Tongue (tissue), 1 donor: ENCODE measurements at regions not wholly inside any gene's neighbourhood (a gene's known extent, or its start where the extent isn't known, plus 50 kb on each side); places are given as distances from the start of the nearest gene placed in this dataset.

ENCODE experiments used
- DNase-seq: peaks from one replicate; pipeline ENCODE4 v3.0.0-alpha.2; 2015

DNA sequence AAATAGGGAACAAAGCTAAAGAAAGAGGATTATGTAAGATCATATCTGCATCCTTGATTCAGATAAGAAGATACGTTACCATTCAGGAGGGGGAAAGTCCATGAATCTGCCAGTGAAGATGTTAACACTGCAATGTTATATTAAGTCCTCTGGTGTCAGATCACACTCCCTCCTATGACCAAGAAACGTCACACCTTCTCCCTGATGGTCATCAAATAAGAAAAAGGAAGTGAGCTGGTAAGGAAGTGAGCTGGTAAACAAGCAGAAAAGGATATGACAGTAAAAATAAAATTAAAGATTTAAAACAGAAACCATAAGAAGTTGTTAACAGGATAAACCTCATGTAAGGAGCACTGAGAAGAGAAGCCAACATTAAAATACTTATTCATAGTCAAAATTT lies 340.2 kb downstream of the SEC23A start:
- no peak for DNase-seq

DNA sequence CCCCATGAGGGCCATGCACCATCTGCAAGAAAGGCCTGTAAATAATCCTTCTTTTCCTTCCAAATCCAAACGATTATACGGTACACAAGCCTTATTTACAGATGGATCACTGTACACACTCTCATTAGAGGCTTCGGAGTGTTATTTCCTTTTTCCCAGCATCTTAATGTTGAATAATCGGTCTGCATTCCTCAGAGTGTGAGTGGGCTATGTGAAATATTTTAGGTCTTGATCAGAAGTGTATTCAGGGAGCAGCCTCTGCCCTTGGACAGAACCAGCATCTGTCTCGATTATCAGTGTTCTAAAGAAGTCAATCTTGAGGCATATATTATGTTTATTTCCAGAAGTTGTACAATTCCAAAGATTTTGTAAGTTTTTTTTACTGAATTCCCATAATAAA lies 340.6 kb downstream of the SEC23A start:
- DNase-seq = no peak

DNA sequence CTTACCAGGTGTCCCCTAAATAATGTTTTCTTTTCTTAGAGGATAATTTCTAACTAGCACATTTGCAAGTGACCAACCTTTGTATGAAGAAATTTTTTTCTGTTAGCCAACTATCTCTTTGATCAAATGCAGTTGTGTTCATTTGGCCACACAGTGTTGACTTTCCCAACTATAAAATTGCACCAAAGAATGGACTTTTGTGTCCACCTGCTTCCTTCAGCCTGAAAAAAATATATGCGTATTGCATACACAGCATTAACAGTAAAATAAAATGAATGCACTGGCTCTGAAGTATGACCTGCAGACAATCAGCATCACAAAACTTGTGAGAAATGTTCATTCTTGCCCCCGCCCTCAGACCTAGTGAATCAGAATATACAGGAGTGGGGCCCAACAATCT lies 342.0 kb downstream of the SEC23A start:
- no peak for DNase-seq

DNA sequence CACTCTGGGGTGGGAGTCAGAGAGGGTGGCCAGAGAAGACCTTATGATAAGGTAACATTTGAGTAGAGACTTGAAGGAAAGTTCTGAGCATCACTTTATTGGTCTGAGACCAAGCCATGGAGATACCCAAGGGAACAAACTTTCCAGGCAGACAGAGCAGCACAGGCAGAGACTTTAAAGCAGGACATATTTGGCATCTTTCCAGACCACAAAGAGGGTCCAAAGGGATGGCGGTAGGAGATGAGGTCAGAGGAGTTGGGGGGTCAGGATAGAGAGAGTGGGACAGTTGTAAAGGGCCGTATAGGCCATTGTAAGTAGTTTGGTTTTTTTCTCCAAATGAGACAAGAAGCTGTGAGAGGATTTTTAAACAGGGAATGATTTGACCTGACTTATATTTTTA lies 344.4 kb downstream of the SEC23A start:
- no peak for DNase-seq

GRCh38 chr14:38755036-38755435 lies 348.0 kb downstream of the SEC23A start:
- no peak for DNase-seq

- no peak for DNase-seq
Measured at GRCh38 chr14:38752750-38753149, 350.3 kb downstream of the SEC23A start.

- no peak for DNase-seq
Measured at GRCh38 chr14:38752341-38752740, 350.7 kb downstream of the SEC23A start.

DNA sequence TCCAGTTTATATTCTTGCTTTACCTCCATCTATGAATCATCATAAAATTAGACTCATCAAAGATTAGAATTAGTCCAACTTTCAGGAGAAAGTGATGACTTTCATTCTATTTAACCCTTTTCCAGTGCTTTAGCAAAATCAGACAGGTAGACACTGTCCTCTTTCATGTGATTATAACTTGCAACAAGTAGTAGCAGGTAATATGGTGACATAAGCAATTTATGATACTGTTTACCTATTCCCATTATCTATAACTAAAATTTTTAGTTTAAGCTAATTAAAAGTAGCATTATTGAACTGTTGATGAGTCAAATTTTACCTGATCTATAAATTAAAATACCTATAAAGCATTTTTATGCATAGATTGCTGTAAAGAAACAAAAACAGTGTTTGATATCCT lies 351.6 kb downstream of the SEC23A start:
- no peak for DNase-seq

DNA sequence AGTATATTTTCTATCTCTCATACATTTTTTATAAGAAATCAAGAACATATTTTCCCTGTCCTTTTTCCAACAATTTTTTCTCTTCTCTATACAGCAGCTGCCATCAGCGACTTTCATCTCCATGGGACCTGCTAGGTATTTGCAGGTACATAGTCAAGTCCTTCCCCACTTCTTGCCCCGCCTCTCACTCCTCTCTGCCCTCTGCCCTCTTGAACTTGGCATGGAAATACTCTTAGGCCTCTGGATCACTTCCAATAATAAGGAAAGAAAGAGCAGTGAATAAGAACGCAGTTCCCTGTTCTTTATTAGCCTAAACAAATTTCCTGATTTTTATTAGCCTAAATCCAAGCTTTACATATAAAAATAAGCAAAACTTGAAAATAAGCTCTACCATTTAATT lies 353.1 kb downstream of the SEC23A start:
- no peak for DNase-seq

DNA sequence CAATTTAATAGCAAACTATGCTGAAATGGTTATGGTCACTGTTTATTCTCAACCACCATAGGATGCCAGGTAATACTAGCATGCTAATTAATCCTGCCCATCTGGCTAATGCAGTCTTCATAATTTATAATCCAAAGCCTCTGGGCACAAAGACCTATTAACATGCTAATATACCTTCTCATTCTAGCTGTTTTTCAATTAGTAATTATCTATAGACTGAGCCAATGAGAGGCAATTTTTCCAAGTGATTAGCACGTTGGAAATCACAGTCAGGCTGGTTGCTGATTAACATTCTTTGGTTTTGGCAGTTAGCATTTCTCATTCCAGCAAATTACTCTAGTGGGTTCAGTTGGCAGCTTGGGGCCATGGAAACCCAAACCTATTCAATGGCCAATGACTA lies 357.2 kb downstream of the SEC23A start:
- DNase-seq = no peak

DNA sequence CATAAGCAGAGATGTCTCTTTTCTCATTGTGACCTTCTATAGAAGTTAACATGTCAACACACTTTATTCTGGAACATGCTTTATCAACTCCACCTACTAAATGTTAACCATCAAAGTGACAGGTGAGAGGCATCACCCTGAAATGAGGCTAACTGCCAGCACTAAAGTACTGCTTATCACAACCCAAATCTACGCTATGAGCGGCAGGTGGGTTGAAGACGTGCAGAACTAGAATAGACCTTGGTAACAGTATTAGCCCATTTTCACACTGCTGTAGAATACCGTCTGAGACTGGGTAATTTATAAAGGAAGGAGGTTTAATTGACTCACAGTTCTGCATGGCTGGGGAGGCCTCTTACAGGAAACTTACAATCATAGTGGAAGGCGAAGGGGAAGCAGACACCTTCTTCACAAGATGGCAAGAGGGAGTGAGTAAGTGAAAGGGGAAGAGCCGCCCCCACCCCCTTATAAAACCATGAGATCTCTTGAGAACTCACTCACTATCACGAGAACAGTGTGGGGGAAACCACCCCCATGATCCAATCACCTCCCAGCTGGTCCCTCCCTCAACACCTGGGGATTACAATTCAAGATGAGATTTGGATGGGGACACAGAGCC lies 359.0 kb downstream of the SEC23A start:
- DNase-seq = no peak

- DNase-seq = peak; percentile 70
Measured at GRCh38 chr14:38737686-38738407, 365.2 kb downstream of the SEC23A start.

DNA sequence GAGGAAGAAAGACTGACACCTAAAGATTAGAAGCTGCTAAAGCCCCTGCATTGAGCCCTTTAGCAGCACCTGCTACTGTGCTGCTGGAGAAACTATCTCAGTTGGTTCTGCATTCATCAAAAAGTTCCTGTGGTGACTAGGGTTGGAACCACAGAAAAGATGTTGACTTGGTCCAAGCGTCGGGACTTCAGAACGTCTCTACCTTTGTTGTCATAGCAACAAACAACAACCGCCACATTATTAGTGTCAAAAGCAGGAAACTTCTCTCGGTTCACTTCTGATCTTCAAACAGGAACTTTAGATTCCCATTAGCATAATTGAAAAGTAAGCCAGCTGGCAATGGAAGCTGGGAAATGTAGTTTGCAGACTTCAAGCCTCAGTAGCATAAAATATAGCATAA lies 368.0 kb downstream of the SEC23A start:
- DNase-seq = no peak

GRCh38 chr14:38731962-38732361 lies 371.1 kb downstream of the SEC23A start:
- DNase-seq = no peak

DNA sequence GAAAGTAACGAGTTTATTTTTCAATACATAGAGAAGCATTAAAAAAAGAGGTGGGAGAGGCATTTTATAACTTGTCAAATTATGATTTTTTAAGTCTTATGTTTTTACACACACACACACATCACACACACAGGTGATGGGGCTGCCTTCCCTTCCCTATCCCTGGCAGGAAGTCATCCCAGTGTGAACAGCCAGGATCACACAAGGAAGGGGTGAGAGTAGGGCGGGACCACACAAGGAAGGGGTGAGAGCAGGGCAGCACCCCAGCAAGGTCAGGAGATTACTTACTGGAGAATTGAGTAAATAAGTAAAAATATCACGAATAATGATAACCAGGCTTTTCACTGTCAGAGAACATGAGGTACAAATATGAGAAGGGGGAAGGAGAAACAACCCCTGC lies 372.6 kb downstream of the SEC23A start:
- no peak for DNase-seq

DNA sequence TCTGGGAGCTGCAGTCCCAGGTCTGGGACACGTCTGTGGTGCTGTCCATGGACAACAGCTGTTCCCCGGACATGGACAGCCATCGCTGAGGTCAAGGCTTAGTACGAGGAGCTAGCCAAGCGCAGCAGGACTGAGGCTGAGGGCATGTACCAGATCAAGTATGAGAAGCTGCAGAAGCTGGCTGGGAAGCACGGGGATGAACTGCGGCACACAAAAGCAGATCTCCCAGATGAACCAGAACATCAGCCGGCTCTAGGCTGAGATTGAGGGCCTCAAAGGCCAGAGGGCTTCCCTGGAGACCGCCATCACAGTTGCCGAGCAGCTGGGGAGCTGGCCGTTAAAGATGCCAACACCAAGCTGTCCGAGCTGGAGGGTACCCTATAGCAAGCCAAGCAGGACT lies 375.3 kb downstream of the SEC23A start:
- no peak for DNase-seq

- DNase-seq = no peak
Measured at GRCh38 chr14:38724621-38725020, 378.4 kb downstream of the SEC23A start.

- no peak for DNase-seq
Measured at GRCh38 chr14:38723959-38724358, 379.1 kb downstream of the SEC23A start.

DNA sequence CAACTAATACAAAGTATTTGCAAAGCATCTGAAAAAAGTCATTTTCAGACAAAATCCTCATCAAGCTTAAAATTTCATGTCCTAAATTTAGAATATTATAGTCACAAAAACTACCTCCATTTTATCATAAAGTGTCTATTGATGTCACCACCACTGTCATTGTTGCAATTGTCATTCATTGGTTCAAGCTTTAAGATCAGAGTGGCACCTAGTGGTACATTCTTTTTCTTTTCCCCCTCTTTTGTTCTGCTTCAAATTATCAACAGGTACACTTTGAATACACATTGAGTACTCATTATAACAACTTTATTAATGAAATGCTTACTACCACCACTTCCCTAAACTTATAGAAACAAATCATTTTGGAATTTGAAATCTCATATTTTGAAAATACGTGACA lies 379.8 kb downstream of the SEC23A start:
- no peak for DNase-seq

GRCh38 chr14:38721822-38722431 lies 381.1 kb downstream of the SEC23A start:
- peak; percentile 72 for DNase-seq

DNA sequence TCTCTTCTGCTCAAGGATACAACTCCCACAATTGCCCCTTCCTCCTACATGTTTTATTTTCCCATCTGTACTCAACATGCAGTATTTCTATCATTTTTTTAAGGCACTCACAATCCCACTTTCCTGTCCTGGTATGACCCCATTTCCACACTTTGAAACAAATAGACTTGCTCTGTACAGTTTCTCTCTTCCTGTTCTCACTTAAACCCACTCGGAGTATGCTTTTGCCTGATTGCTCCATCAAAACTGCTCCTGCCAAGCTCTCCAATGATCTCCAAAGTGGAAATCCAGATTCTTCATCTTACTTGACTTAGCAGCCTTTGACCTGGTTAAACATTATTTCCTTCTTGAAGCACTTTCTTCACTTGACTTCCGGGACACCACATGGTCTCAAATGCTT lies 384.5 kb downstream of the SEC23A start:
- no peak for DNase-seq

GRCh38 chr14:38716926-38717325 lies 386.1 kb downstream of the SEC23A start:
- DNase-seq = peak; percentile 90

DNA sequence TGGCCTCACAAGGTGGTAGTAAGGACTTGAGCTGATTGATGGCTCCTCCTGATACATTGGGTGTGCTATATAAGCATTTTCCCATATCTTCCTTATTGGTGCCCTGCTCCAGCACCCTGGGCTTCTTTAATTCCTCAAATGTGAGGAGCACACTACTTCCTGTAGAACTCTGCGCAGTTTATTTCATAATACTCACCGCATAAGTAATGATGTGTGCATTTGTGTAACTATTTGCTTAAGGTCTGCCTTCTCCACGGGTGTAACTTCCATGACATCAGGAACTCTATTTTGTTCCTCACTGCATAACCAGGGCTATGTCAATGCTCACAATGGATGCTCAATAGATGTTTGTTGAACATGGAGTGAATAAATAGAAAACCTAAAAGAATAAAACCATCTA lies 392.2 kb downstream of the SEC23A start:
- no peak for DNase-seq

GRCh38 chr14:38710196-38710595 lies 392.8 kb downstream of the SEC23A start:
- DNase-seq = no peak
